ENCODE measurements at regions not wholly inside any gene's neighbourhood (a gene's known extent, or its start where the extent isn't known, plus 50 kb on each side); places are given as distances from the start of the nearest gene placed in this dataset.
A peak's percentile ranks its signal among the peaks of the same experiment; 100 is the strongest.

- TF ChIP-seq RAD51 (IDR thresholded peaks at IDR 0.05; ENCODE audit: borderline replicate concordance, low read depth) (no peak), POLR2AphosphoS5 (IDR thresholded peaks at IDR 0.05; ENCODE audit: control insufficient read depth, insufficient read depth, low read depth, low read length) (no peak)
Measured at GRCh38 chr1:59011663-59012062, 227.8 kb upstream of the JUN start (continued).

- H3K9me3 ChIP-seq (replicated peaks; ENCODE audit: control insufficient read depth, insufficient read depth, low read depth, low read length) = no peaks in the 10 kb centered on the region
- FAIRE-seq = no peak
- in situ Hi-C loops (cut with MboI) (no loop called here), intact Hi-C loops (cut with micrococcal nuclease) (no loop called here)
- no peak overlapping the region for H2AFZ ChIP-seq (ENCODE audit: low read depth, low read length)
- no peak for ATAC-seq
- no peak overlapping the region for H3K4me2 ChIP-seq (ENCODE audit: insufficient read depth, low read length)
- TF ChIP-seq AFF1 (IDR thresholded peaks at IDR 0.05; ENCODE audit: low read depth in 1 of 2, partially characterized antibody in 2 of 2) = no peak
- TF ChIP-seq KDM2B (CRISPR knock-in tag; IDR thresholded peaks at IDR 0.05) = no peak
- TF ChIP-seq BCOR (IDR thresholded peaks at IDR 0.05) = peak; percentile 32; the same call in 1 of the 2 replicates
- TF ChIP-seq RBM25 (IDR thresholded peaks at IDR 0.05; ENCODE audit: low read depth, low read length, severe bottlenecking) = peak; percentile 65
- no peak for TF ChIP-seq ARID2 (IDR thresholded peaks at IDR 0.05)
- peak; percentile 57; the same call in 1 of the 2 replicates for TF ChIP-seq ADNP (tag; IDR thresholded peaks at IDR 0.05)
- TF ChIP-seq ZBTB7A (IDR thresholded peaks at IDR 0.05; ENCODE audit: borderline replicate concordance, control insufficient read depth, low read depth, low read length) = no peak
- no peak for TF ChIP-seq BRF1 (IDR thresholded peaks at IDR 0.05; ENCODE audit: borderline replicate concordance, extremely low read depth, insufficient read length)
- H3K36me3 ChIP-seq (ENCODE audit: control insufficient read depth, insufficient read depth, low read length) = no peaks in the 10 kb centered on the region
- H3K4me3 ChIP-seq = no peak overlapping the region
- CTCF ChIA-PET (ENCODE audit: low intra/inter-chr PET ratio) = no interaction called here
- no peaks in the 10 kb centered on the region for H3K9me1 ChIP-seq (ENCODE audit: control insufficient read depth, insufficient read depth, low read length)
- POLR2A ChIA-PET = interaction anchor here (1.1 to 1.2 kb wide), 2 partner anchors 10 to 231 kb away, joined by 3 read pairs; no protein-coding TSS in a partner anchor
- no peaks in the 10 kb centered on the region; a peak in 1 of 5 replicates for H3K27me3 ChIP-seq (ENCODE audit: control insufficient read depth in 2 of 2, insufficient read depth in 2 of 2, low read length in 2 of 2)
- no peak overlapping the region for H3K9ac ChIP-seq (ENCODE audit: insufficient read depth in 1 of 2, low read depth in 2 of 2, low read length in 2 of 2)
- BruUV-seq (replicated peaks) = no TSS peak
- H3K79me2 ChIP-seq (ENCODE audit: control insufficient read depth, insufficient read depth, low read length) = no peaks in the 10 kb centered on the region
- H3K4me1 ChIP-seq (replicated peaks in 1 of 2; ENCODE audit: control insufficient read depth in 2 of 2, insufficient read depth in 2 of 2, low read length in 2 of 2) = peaks cover 7 to 9% of the 10 kb centered on the region in 2 experiments; a peak in 3 of 5 replicates
- DNase-seq (ENCODE audit: extremely low read depth in 1 of 4, low spot score in 3 of 4) = no peak
- H4K20me1 ChIP-seq (replicated peaks; ENCODE audit: control insufficient read depth, insufficient read depth, low read length) = no peaks in the 10 kb centered on the region
- 50% methylated on average over 3 of the region's 3 CpGs for WGBS (ENCODE audit: insufficient coverage, low coverage, missing lambda C conversion rate)
- no peak overlapping the region for H3K27ac ChIP-seq (ENCODE audit: extremely low read depth, low read depth, low read length)
Measured at GRCh38 chr1:59012378-59012777, 228.5 kb upstream of the JUN start.
